Testis (tissue), 2 donors: ENCODE measurements at regions not wholly inside any gene's neighbourhood (a gene's known extent, or its start where the extent isn't known, plus 50 kb on each side); places are given as distances from the start of the nearest gene placed in this dataset.

ENCODE experiments used
- CTCF ChIP-seq, 3 experiments: fragments of 450-650 bp in 2 of 3; fragments of 200-600 bp in 1 of 3; sonication (generic) in 1 of 3; IDR thresholded peaks; one replicate each; pipeline ENCODE4 v1.5.1; 2016 to 2019; ENCODE audit warnings: antibody characterized with exemption in 3 of 3, mild to moderate bottlenecking in 2 of 3, moderate library complexity in 1 of 3
- POLR2A ChIP-seq: fragments of 450-650 bp; IDR thresholded peaks from one replicate; pipeline ENCODE4 v1.6.1; 2017; ENCODE audit warnings: antibody characterized with exemption, mild to moderate bottlenecking, moderate library complexity

- no peak for TF ChIP-seq CTCF (IDR thresholded peaks at IDR 0.05)
- TF ChIP-seq POLR2A = no peak
Measured at GRCh38 chr5:57784121-57784520, 301.5 kb upstream of the ACTBL2 start.
